HL-60/S4 treated with retinoic acid at 250 ng/mL for 4 days and 3 days (cell line): ENCODE measurements at regions not wholly inside any gene's neighbourhood (a gene's known extent, or its start where the extent isn't known, plus 50 kb on each side); places are given as distances from the start of the nearest gene placed in this dataset.

Experiments used
- in situ Hi-C: fragments of 300-500 bp; cut with MboI; formaldehyde crosslinking; loops from 2 replicates; pipeline ENCODE4 v1.7.0; 2022; ENCODE audit warnings: low sequenced_read_pairs

- in situ Hi-C loops, result no loop called here
Measured at GRCh38 chr15:36370051-36370730, 209.2 kb upstream of the CDIN1 start.

GRCh38 chr15:36370731-36371112 lies 208.7 kb upstream of the CDIN1 start:
- in situ Hi-C loops, result no loop called here

- in situ Hi-C loops, result no loop called here
Measured at GRCh38 chr15:36371509-36371908, 207.9 kb upstream of the CDIN1 start.

GRCh38 chr15:36372968-36373367 lies 206.5 kb upstream of the CDIN1 start:
- in situ Hi-C loops, result no loop called here

- in situ Hi-C loops, result no loop called here
Measured at GRCh38 chr15:36373550-36373949, 205.9 kb upstream of the CDIN1 start.

GRCh38 chr15:36389107-36389506 lies 190.3 kb upstream of the CDIN1 start:
- in situ Hi-C loops, result no loop called here

GRCh38 chr15:36390491-36390890 lies 188.9 kb upstream of the CDIN1 start:
- in situ Hi-C loops, result no loop called here

- in situ Hi-C loops, result no loop called here
Measured at GRCh38 chr15:36392676-36393266, 186.7 kb upstream of the CDIN1 start.

- in situ Hi-C loops, result no loop called here
Measured at GRCh38 chr15:36398212-36398611, 181.2 kb upstream of the CDIN1 start.

GRCh38 chr15:36399276-36399675 lies 180.2 kb upstream of the CDIN1 start:
- in situ Hi-C loops, result no loop called here

- in situ Hi-C loops, result no loop called here
Measured at GRCh38 chr15:36400936-36401585, 178.4 kb upstream of the CDIN1 start.

- in situ Hi-C loops, result no loop called here
Measured at GRCh38 chr15:36401586-36401966, 177.8 kb upstream of the CDIN1 start.

GRCh38 chr15:36403351-36403750 lies 176.1 kb upstream of the CDIN1 start:
- in situ Hi-C loops, result no loop called here

GRCh38 chr15:36406366-36406765 lies 173.1 kb upstream of the CDIN1 start:
- in situ Hi-C loops, result no loop called here

- in situ Hi-C loops, result no loop called here
Measured at GRCh38 chr15:36406911-36407310, 172.5 kb upstream of the CDIN1 start.

GRCh38 chr15:36407647-36408046 lies 171.8 kb upstream of the CDIN1 start:
- in situ Hi-C loops, result no loop called here

GRCh38 chr15:36409819-36410218 lies 169.6 kb upstream of the CDIN1 start:
- in situ Hi-C loops, result no loop called here

GRCh38 chr15:36414670-36415069 lies 164.8 kb upstream of the CDIN1 start:
- in situ Hi-C loops, result no loop called here

- in situ Hi-C loops, result no loop called here
Measured at GRCh38 chr15:36415643-36416042, 163.8 kb upstream of the CDIN1 start.

GRCh38 chr15:36422631-36423030 lies 156.8 kb upstream of the CDIN1 start:
- in situ Hi-C loops, result no loop called here

GRCh38 chr15:36426691-36427090 lies 152.7 kb upstream of the CDIN1 start:
- in situ Hi-C loops, result no loop called here

GRCh38 chr15:36428102-36428845 lies 151.2 kb upstream of the CDIN1 start:
- in situ Hi-C loops, result no loop called here
